Right renal cortex interstitium (tissue), 3 donors: ENCODE measurements at regions not wholly inside any gene's neighbourhood (a gene's known extent, or its start where the extent isn't known, plus 50 kb on each side); places are given as distances from the start of the nearest gene placed in this dataset.

Source experiments
- DNase-seq, 3 donors: peaks; one replicate each; pipeline ENCODE4 v3.0.0-alpha.2; 2013; ENCODE audit warnings: low read depth in 3 of 3, low spot score in 2 of 3

- DNase-seq = no peak
These were observed 54.5 kb downstream of the ADRA2A start for GRCh38 chr10:111131168-111131799.

GRCh38 chr10:111137007-111137406 is 60.2 kb downstream of the ADRA2A start:
- DNase-seq = no peak

GRCh38 chr10:111137587-111137986 is 60.8 kb downstream of the ADRA2A start:
- DNase-seq = no peak

GRCh38 chr10:111138544-111138943 is 61.7 kb downstream of the ADRA2A start:
- DNase-seq = no peak

- no peak for DNase-seq
These were observed 62.7 kb downstream of the ADRA2A start for GRCh38 chr10:111139567-111139966.

- no peak for DNase-seq
These were observed 65.4 kb downstream of the ADRA2A start for GRCh38 chr10:111142092-111142768.

- DNase-seq = no peak
These were observed 69.3 kb downstream of the ADRA2A start for GRCh38 chr10:111146025-111146640.

- DNase-seq = no peak
These were observed 71.2 kb downstream of the ADRA2A start for GRCh38 chr10:111148025-111148424.

- no peak for DNase-seq
These were observed 71.6 kb downstream of the ADRA2A start for GRCh38 chr10:111148440-111148839.

GRCh38 chr10:111150691-111151090 is 73.9 kb downstream of the ADRA2A start:
- no peak for DNase-seq

GRCh38 chr10:111151595-111152307 is 74.9 kb downstream of the ADRA2A start:
- peak in 1 of 3 donors; percentile 43 for DNase-seq

- no peak for DNase-seq
These were observed 79.9 kb downstream of the ADRA2A start for GRCh38 chr10:111156754-111157153.

- no peak for DNase-seq
These were observed 81.8 kb downstream of the ADRA2A start for GRCh38 chr10:111158595-111158994.

- no peak for DNase-seq
These were observed 84.5 kb downstream of the ADRA2A start for GRCh38 chr10:111161109-111161874.

GRCh38 chr10:111171183-111171582 is 94.4 kb downstream of the ADRA2A start:
- DNase-seq = no peak

GRCh38 chr10:111175787-111176186 is 99.0 kb downstream of the ADRA2A start:
- DNase-seq = no peak

GRCh38 chr10:111177379-111177778 is 100.5 kb downstream of the ADRA2A start:
- no peak for DNase-seq

- no peak for DNase-seq
These were observed 102.7 kb downstream of the ADRA2A start for GRCh38 chr10:111179514-111179913.

- no peak for DNase-seq
These were observed 109.5 kb downstream of the ADRA2A start for GRCh38 chr10:111186358-111186757.

GRCh38 chr10:111187096-111187495 is 110.3 kb downstream of the ADRA2A start:
- no peak for DNase-seq

- DNase-seq = no peak
These were observed 122.8 kb downstream of the ADRA2A start for GRCh38 chr10:111199587-111199986.
